NCI-H2196 (cell line): ENCODE measurements at regions not wholly inside any gene's neighbourhood (a gene's known extent, or its start where the extent isn't known, plus 50 kb on each side); places are given as distances from the start of the nearest gene placed in this dataset.

Experiments
- DNase-seq: peaks from one replicate; lab custom pipeline; 2025; ENCODE audit not compliant: unreplicated experiment; lab: John Stamatoyannopoulos, UW

DNA sequence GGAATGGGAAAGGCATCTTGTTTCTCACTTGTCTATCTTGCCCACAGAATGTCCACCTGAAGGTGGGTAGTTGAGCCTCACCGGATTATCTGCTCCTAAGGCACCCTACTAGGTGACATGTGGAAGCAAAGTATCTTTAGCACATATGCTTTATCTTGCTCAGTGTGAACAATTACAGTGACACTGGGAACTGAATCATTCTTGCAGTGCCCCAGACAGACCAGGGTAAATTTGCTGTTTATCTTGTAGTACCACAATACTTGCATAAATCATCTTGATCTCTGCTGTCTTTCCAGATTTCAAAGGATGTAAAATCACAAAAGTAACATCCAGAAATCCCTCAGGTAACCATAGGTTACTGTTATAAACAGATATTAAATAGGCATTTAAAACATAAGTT is 930.0 kb upstream of the INTU start:
- DNase-seq = no peak

DNA sequence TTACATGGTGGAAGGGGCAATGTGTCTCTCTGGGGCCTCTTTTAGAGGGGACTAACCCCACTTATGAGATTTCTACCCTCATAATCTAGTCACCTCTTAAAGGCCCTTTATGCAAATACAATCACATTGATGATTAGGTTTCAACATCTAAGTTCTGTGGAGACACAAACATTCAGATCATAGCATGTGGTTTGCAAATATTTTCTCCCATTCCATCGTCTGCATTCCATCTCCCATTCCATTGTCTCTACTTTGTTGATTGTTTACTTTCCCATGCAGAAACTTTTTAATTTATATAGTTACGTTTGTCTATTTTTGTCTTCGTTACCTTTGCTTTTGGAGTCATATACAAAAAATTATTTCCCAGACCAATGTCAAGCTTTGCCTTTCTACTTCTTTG is 927.5 kb upstream of the INTU start:
- no peak for DNase-seq

DNA sequence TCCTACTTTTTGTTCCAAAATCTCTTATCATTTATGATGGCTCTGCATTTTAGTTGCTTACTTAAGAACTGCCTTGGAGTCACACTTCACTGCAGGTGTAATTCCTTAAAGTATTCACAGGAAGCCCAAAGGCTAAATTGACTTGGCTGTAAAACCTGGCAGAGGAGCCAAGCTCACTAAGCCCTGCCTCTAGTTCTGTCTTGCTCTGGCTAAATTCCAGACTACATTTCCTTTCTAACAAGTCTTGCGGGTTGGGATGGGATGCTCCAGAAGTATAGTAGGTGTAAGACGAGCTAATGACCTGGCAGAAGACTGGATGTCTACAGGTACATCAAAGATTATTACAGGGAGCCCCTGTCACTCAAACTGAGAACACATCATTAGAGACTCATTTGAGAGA is 924.0 kb upstream of the INTU start:
- DNase-seq = no peak

DNA sequence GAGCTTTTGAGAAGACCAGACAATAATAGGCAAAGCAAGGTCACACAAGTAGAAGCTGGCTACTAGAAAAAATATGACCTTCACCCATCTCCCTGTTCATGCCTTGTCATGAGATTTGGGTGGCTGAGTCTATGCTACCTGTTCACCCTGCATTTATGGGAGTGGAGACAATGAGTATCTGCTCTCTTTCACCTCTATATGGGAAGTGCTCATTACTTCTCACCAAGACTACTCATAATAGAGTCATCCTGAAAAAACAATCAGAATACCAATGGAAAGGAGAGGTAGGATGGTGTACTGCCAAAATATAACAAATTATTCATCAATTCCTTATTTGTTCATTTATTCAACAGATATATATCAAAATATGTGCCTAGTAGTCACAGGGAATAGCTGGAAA is 921.8 kb upstream of the INTU start:
- no peak for DNase-seq

DNA sequence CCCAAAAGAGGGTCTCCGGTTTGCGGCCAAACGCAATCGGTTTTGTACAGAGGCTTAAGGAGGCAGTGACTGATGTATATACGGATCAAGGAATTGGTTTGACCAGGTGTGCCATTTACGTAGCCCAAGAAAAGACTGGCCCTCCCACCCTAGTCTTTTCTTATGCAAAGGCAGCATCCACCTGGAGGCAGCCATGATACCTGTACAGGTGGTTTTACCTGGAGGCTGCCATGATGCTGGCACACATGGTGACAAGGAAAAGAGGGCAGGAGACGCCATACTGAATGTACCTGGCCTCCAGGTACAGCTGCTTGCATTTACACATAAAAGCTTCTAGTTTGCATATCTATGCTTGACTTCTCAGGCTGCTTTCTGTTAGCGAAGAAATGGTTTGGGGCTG is 917.7 kb upstream of the INTU start:
- DNase-seq = no peak

DNA sequence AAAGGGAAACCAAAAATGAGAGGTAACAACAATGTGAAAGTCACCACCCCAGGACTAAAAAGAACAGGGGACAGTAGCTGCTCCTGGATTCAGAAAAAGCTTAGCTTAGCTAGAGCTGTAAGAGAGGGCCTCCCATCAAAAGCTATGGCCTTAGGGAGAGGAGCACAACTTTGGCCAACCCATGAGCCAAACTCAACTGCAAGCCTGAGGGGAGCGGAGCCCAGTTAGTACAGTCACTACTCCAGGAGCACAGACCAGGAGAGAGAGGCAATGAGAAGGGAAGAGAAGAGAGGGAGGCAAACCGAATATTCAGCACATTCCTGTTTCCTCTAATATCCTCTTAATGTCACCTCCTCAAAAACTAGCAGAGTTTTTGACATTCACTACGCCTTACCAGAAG is 917.1 kb upstream of the INTU start:
- DNase-seq = no peak

DNA sequence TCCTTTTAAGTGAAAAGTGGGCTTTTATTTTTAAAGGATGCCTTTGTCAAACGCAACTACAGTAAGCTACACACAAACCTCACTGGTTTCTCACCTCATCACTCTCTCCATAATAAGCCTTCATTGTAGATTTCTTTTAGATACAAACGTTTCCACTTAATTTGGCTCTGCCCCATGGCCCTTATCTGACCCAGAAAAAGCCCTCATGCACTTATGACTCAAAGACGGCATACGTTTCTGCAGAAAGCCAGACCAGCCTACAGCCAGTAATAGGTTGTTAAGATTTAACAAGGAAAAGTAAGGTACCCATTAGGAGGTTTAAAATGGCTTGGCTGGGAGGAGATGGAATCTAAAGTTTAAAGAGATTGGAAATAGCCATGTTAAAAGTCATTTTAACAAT is 914.6 kb upstream of the INTU start:
- no peak for DNase-seq

DNA sequence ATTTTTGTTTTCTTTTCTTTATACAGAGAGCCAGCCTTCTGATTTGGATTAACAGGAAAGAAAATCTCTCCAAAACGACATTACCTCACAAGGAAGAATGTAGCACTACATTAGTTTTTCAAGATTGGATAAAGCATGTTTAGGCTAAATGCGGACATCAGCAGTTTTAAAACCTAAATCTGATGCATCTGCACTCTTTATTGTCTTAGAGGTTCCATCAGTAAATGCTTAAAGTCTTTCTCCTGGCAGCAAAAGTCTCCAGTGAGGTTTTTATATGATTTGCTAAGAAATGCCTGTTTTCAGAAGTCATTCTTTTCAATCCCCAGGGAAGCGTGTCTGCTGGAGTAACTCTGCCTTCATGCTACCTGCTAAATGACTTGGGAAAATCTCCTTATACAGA is 912.9 kb upstream of the INTU start:
- no peak for DNase-seq

DNA sequence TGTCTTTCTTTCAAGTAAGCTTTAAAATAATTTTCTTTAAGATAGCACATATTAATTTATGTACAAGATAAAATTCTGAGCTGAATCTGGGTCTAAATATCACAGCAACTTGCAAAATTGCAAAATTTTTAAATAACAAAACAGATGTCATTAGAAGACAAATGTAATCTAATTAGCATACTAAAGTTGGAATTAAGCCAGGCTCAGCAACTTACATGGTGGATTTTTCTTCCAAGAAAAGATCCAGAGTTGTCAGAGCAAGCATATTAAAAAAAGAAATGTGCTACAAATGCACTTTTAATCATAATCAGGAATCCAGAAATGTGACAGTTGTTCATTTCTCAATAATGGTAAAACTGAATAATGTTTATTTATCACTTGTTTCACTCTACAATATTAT is 906.9 kb upstream of the INTU start:
- DNase-seq = no peak

DNA sequence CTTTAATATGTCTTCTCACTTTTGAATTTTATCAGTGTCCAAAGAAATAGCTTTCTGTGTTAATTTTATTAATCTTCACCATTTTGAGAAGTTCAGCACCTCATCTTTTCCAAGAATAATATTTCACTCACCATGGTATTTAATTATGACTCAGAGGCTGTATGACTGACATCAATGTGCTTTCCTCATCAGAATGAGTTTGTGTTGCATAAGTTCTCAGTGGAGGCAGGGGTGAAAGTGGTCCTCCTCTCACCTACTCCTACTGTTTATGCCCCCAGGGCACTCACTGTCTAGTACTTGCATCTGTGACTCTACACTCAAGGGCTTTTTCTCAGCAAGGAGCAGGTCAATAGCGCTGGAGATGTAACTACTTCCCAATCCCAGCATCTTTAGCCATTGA is 905.3 kb upstream of the INTU start:
- DNase-seq = no peak

DNA sequence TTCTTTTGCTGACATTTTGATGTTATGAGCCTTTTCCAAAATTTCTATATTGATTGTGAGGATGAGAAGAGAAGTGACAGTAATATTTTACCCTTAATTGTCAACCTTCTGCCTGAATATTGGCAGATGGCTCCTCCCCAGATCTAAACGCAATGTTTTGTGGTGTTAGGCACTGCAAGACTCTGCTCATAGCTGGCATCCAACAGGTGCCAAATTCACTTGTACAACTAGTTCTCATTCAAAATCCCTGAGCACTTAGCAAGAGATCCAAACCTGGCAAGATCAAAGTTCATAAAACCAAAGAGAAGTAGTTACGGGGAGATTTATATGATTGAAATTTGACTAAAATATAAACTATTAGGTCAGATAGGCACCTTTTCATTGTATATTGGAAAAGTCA is 901.7 kb upstream of the INTU start:
- DNase-seq = no peak

DNA sequence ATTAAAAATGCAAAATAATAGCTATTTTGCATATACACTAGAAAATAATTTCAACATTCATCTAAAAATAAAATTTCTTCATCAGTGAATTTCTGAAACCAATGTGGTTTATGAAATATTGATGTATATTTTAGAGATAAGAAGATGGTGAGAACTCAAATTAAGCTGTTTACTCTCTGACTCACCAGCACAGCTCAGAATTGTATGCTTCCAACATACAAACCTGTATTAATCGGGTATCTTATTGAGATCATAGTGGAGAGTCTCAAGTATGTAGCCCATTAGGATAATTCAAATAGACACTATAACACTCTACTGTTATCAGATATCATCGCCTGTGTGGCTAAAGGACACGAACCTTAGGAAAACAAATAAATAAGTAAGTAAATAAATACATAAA is 899.5 kb upstream of the INTU start:
- DNase-seq = no peak

DNA sequence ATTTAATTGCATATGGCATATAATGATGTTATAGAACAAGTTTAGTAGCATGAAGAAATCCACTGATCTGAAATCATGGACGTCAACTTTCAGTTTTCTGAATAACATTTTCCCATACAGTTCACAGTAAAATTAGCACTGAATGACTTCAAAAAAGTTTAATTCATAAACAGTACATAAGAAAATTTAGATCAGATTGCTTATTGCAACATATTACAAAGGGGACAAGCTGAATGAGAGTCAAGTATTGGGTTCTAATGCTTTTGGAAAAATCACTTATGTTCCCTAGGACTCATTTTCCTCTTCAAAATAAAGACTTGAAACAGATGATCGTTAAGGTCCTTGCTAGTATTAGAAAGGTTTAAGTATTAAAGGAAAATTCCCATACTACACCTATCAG is 898.3 kb upstream of the INTU start:
- DNase-seq = no peak

DNA sequence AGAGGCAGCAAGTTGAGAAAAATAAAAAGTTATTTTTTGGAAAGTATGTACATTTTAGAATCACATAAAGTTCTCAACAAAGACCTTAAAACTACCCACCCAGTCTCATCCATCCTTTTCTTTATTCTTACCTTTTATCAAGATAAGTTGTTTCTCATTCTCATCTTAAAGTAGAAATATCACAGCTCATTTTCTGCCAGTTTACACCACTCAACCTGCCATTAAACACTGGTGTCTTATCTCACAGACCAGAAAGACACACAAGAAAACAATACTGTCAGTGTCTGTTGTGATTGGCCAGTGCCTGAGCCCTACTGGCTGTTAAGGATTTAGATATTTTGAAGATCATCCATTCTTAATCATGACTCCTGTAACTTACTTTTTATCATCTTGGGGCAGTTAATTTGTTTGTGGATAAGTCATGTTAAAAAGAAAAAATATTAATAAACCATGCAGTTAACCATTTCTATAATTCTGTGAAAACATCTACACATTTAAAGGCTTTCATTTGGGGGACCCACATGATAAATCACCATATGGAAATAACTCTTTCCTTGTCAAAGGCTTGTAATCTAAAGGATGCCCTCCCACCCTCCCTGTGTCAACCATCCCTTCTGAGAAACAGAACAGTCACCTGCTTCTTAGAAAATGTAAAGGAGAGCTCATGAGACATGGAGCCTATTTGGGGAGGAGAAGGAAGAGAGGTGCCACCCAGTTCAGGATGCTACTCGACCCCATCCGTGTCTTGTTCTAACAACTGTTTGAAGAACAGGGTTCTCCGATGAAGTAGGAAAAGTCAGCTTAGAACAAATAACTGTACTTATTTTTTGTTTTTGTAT is 897.2 kb upstream of the INTU start:
- DNase-seq = no peak

DNA sequence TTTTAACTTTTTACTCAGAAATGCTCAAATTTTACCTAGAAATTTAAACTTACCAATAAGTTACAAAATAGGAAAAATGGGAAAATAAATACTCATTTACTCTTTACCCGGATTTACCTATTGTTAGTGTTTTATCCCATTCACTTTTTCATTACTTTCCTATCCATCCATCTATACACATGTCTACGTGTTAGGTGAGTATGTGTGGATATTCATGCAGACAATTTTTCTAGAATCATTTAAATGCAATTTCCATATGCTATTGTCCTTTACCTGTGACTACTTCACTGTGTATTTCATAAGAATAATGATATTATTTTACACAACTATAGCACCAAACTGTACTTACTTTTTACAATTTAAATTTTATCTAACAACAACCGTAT is 896.6 kb upstream of the INTU start:
- no peak for DNase-seq

DNA sequence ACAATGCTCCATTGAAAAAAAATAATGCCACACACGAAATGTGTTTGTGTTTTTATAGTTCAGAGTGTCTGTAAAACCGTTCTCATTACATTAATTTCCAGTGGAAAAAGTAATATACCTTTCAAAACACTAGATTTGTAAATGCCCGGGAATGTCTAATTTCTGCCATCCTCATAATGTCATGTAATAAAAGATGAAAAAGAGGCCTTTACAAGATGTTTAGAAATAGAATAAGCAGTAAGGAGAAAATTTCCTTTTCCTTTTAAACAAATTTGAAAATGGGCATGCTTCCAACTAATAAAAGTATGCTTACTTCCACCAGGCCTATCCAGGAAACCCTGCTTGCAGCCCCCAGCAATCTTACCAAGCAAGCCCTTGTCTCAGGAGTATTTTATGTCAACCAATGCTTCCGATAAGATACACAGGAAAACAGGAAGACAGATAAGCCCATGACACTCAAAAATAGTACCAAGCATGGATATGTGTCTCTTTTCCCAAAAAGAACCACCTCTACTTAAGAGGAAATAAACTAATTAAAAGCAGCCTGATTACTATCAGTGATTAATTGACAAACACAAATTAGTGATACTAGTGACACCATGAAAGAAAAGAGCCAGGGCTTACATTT is 894.7 kb upstream of the INTU start:
- DNase-seq = no peak

DNA sequence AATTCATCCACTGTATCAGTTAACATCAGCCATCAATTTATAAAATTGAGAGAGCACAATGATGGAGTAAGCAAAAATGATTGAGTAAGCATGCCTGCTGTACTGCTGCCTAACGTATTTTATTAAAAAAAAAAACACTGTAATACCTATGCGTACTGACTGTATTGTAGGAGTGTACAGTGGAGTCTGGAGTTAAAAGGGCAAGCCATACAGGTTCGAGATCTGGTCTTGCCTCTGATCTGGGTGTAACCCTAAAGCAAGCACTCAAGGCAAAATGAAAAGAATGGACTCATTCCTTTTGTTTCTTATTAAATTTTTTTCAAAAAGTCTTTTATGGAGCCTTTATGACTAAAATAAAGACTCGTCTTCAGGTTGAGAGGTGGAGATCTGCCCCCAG is 894.2 kb upstream of the INTU start:
- DNase-seq = no peak

DNA sequence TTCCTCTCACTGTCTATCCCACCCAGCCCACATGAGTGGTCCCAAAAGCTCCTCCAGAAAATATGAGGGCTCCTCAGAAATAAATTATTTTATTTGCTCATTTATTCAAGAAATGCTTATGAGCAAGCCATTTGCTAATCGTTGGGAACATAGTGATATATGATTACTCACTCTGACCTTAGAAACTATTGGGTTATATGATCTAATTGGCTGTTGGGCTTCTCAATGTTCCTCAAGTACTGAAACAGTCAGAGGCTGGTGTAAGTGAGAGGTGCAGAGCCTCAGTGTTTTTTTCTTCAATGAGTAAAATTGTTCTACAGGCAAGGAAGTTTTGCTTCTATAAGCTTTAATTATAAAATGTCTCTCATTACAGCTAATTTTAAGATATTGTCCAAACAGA is 893.8 kb upstream of the INTU start:
- no peak for DNase-seq

DNA sequence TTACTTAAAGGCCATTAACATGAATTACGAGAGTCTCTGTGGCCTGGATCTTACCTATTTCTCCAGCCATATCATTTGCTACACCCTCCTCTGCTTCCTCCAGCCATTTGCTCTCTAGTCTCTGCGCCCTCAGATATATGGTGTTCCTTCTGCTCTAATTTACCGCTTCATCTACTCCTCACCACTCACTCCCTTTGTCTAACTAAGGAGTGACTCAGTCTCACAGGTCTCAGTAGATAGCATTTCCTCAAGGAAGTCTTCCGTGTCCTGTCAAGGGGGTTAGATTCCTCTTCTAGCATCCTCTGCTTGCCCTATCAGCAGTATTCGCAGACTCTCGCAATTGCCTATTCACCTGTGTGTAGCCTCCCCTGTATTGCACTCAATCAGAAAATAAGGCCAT is 892.1 kb upstream of the INTU start:
- DNase-seq = no peak

DNA sequence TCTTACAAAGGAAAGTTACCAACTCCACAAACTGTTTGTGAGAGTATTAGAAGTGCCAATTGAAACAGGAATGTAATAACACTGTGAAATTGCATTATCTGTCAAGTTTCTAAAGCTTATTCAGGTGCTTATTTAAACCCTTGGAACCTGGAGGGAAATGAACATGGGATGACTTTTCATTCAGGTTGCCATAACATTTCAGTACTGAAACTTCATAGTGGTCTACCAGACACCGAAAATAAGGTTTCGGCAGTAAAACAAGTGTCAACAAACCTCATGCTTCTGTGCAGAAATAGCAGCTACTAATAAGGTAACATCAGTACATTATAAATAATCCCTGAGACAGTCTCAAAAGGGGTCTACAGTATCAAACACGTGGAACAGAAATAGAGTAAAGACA is 890.7 kb upstream of the INTU start:
- DNase-seq = no peak

DNA sequence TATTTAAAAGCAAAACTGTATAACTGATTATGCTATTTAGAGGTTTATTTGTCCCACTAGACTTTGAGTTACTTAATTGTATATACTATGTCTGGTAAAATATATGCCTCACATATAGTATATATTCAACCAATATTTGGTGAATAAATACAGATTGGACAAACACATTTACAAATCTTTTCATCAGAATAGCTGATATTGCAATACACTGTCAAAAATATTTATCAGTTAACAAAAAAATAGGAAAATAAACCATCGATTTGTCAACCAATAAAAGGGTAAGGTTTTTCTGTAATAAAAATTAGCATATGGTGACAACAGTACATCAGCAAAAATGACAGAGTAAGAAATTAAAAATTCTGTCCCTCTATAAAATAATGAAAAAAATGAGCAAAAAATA is 889.9 kb upstream of the INTU start:
- DNase-seq = no peak

DNA sequence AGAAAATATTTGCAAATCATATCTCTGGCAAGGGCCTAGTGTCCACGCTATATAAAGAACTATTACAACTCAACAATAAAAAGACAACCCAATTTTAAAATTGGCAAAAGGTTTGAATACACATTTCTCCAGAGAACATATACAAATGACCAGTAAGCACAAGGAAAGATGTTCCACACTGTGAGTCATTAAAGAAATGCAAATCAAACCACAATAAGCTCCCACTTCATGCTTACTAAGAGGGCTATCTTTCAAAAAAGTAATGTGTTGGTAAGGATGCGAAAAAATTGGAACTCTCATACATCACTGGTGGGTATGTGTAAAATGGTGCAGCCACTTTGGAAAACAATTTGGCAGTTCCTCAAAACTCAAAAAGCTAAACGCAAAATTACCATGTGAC is 884.0 kb upstream of the INTU start:
- DNase-seq = no peak

DNA sequence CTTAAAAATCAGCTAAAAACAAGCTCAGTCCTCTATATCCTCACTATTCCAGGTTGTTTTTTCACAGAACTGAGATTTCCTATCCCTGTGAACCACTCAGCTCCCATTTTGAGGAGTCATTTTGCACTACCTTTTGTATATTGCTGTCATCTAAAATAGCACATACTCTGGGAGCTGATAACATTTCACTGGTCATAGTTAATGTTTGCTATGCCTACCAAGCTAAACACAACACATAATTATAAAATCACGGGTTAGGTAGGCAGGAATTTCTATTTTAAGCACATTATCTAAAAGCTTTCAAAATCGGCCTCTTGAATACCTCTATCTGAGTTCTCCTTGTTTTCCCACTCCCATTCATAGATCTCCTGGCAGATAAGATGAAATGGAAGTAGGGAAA is 882.0 kb upstream of the INTU start:
- DNase-seq = no peak
